H1 (cell line): ENCODE measurements at regions not wholly inside any gene's neighbourhood (a gene's known extent, or its start where the extent isn't known, plus 50 kb on each side); places are given as distances from the start of the nearest gene placed in this dataset.

Experiments
- CTCF ChIA-PET: fragments of 300-600 bp; sonication (Branson Sonifier 250); formaldehyde crosslinking; loops from one replicate; lab custom pipeline; 2021; ENCODE audit not compliant: partially characterized antibody; lab: Charles Lee
- POLR2A ChIA-PET: fragments of 300-600 bp; sonication (Branson Sonifier 250); formaldehyde crosslinking; loops from one replicate; lab custom pipeline; 2021; ENCODE audit warnings: inconsistent platforms; ENCODE audit not compliant: partially characterized antibody; lab: Charles Lee
- DNase-seq, 2 experiments: peaks; one replicate each; pipeline versions ENCODE4 v3.0.0 to v3.0.0-alpha.2; 2010 to 2022; ENCODE audit warnings: low spot score in 2 of 2, low read depth in 1 of 2, mixed read lengths in 1 of 2
- FAIRE-seq: peaks from 2 replicates; lab custom pipeline; 2011; peaks lifted over from hg19 to GRCh38; lab: Jason Lieb, UNC
- H2AFZ ChIP-seq: 2 replicates; pipeline ENCODE4 v1.8.1; 2012; ENCODE audit warnings: low read length, inconsistent platforms
- H2AK5ac ChIP-seq: 2 replicates; pipeline ENCODE4 v1.6.1; 2013; ENCODE audit warnings: low read depth, low read length
- H2BK120ac ChIP-seq: replicated peaks from 2 replicates; pipeline ENCODE3; 2013; ENCODE audit warnings: low read depth, low read length, inconsistent platforms
- H2BK12ac ChIP-seq: 2 replicates; pipeline ENCODE4 v1.6.1; 2013; ENCODE audit warnings: low read depth, low read length
- H2BK15ac ChIP-seq: 2 replicates; pipeline ENCODE4 v1.6.1; 2013; ENCODE audit warnings: low read length
- H2BK20ac ChIP-seq: 2 replicates; pipeline ENCODE4 v1.6.1; 2013; ENCODE audit warnings: low read length
- H2BK5ac ChIP-seq: 2 replicates; pipeline ENCODE4 v1.6.1; 2013; ENCODE audit warnings: low read depth, low read length
- H3K14ac ChIP-seq: 2 replicates; pipeline ENCODE4 v1.6.1; 2013; ENCODE audit warnings: inconsistent platforms; ENCODE audit not compliant: insufficient read length
- H3K18ac ChIP-seq: 2 replicates; pipeline ENCODE4 v1.6.1; 2013; ENCODE audit warnings: low read length; ENCODE audit errors: extremely low read depth
- H3K23ac ChIP-seq: 2 replicates; pipeline ENCODE4 v1.6.1; 2013; ENCODE audit warnings: inconsistent platforms; ENCODE audit not compliant: insufficient read length
- H3K23me2 ChIP-seq: 2 replicates; pipeline ENCODE4 v1.6.1; 2013; ENCODE audit warnings: low read depth, low read length
- H3K27ac ChIP-seq: 2 replicates; pipeline ENCODE4 v1.6.1; 2011; ENCODE audit warnings: low read depth, low read length, inconsistent platforms
- H3K27me3 ChIP-seq, 4 experiments: replicated peaks in 1 of 4; 1 replicate in 1 of 4; 2 replicates in 3 of 4; pipeline versions ENCODE4 v1.6.1 to v1.8.1; 2011 to 2013; ENCODE audit warnings: low read length in 3 of 4, mild to moderate bottlenecking in 3 of 4, inconsistent platforms in 2 of 4, mixed read lengths in 2 of 4, moderate library complexity in 1 of 4; ENCODE audit not compliant: control insufficient read depth in 3 of 4, insufficient read depth in 3 of 4; ENCODE audit errors: extremely low read depth in 1 of 4
- H3K36me3 ChIP-seq, 4 experiments: 2 replicates each; pipeline versions ENCODE4 v1.6.1 to v1.8.1; 2011 to 2013; ENCODE audit warnings: mild to moderate bottlenecking in 4 of 4, low read length in 3 of 4, moderate library complexity in 2 of 4, control low read depth in 1 of 4, inconsistent platforms in 1 of 4; ENCODE audit not compliant: insufficient read depth in 4 of 4, control insufficient read depth in 2 of 4
- H3K4ac ChIP-seq: replicated peaks from 2 replicates; pipeline ENCODE3; 2013; ENCODE audit warnings: low read length, low read depth, mixed read lengths, inconsistent platforms; ENCODE audit not compliant: insufficient read length
- H3K4me1 ChIP-seq, 4 experiments: replicated peaks in 1 of 4; 1 replicate in 1 of 4; 2 replicates in 3 of 4; pipeline versions ENCODE4 v1.6.1 to v1.8.1; 2011 to 2013; ENCODE audit warnings: low read length in 3 of 4, inconsistent platforms in 2 of 4, mixed read lengths in 1 of 4; ENCODE audit not compliant: insufficient read depth in 4 of 4, control insufficient read depth in 3 of 4
- H3K4me2 ChIP-seq, 2 experiments: 2 replicates each; pipeline versions ENCODE4 v1.6.1 to v1.8.1; 2011 to 2013; ENCODE audit warnings: low read depth in 2 of 2, low read length in 2 of 2, control low read depth in 1 of 2, inconsistent platforms in 1 of 2, mild to moderate bottlenecking in 1 of 2; ENCODE audit not compliant: insufficient read depth in 1 of 2
- H3K4me3 ChIP-seq, 4 experiments: fragments of 200-600, 300-600 bp in 1 of 4; sonication (generic), shearing (Covaris generic), sonication (Bioruptor Twin) in 1 of 4; 2 replicates each; pipeline versions ENCODE4 v1.5.1 to v1.8.1; 2011 to 2016; ENCODE audit warnings: low read length in 4 of 4, low read depth in 3 of 4, control low read depth in 2 of 4, inconsistent platforms in 2 of 4, mild to moderate bottlenecking in 2 of 4, mixed read lengths in 1 of 4, moderate library complexity in 1 of 4; ENCODE audit not compliant: insufficient read depth in 2 of 4; ENCODE audit errors: extremely low read depth in 1 of 4
- H3K56ac ChIP-seq: replicated peaks from 2 replicates; pipeline ENCODE3; 2013; ENCODE audit warnings: low read depth, mild to moderate bottlenecking, mixed read lengths, low read length, inconsistent platforms; ENCODE audit not compliant: insufficient read length
- H3K79me1 ChIP-seq: 2 replicates; pipeline ENCODE4 v1.6.1; 2013; ENCODE audit warnings: low read depth, low read length, control low read depth
- H3K79me2 ChIP-seq, 2 experiments: 2 replicates each; pipeline versions ENCODE4 v1.6.1 to v1.8.1; 2012 to 2013; ENCODE audit warnings: low read length in 2 of 2, mild to moderate bottlenecking in 2 of 2, inconsistent platforms in 1 of 2; ENCODE audit not compliant: insufficient read depth in 2 of 2, control insufficient read depth in 1 of 2
- H3K9ac ChIP-seq, 4 experiments: replicated peaks in 1 of 4; 1 replicate in 1 of 4; 2 replicates in 3 of 4; pipeline versions ENCODE4 v1.6.1 to v1.8.1; 2011 to 2013; ENCODE audit warnings: low read depth in 3 of 4, low read length in 3 of 4, control low read depth in 2 of 4, mild to moderate bottlenecking in 2 of 4, moderate library complexity in 2 of 4, inconsistent platforms in 1 of 4; ENCODE audit errors: extremely low read depth in 1 of 4
- H3K9me3 ChIP-seq, 2 experiments: 2 replicates each; pipeline versions ENCODE4 v1.6.1 to v1.8.1; 2012 to 2013; ENCODE audit warnings: mild to moderate bottlenecking in 2 of 2, moderate library complexity in 2 of 2, control low read depth in 1 of 2, inconsistent platforms in 1 of 2, low read depth in 1 of 2, low read length in 1 of 2, mixed read lengths in 1 of 2; ENCODE audit not compliant: insufficient read depth in 2 of 2
- H4K20me1 ChIP-seq, 2 experiments: replicated peaks in 1 of 2; 2 replicates each; pipeline versions ENCODE3 to v1.8.1; 2011 to 2013; ENCODE audit warnings: inconsistent platforms in 2 of 2, low read length in 2 of 2, mild to moderate bottlenecking in 1 of 2; ENCODE audit not compliant: insufficient read depth in 2 of 2, control insufficient read depth in 1 of 2
- H4K5ac ChIP-seq: 2 replicates; pipeline ENCODE4 v1.6.1; 2013; ENCODE audit warnings: low read length, low read depth, mixed read lengths, inconsistent platforms; ENCODE audit not compliant: insufficient read length
- H4K8ac ChIP-seq: 2 replicates; pipeline ENCODE4 v1.8.0; 2013; ENCODE audit warnings: mild to moderate bottlenecking, moderate library complexity, low read length, inconsistent platforms; ENCODE audit not compliant: insufficient read depth; ENCODE audit errors: extremely low read depth
- H4K91ac ChIP-seq: replicated peaks from 2 replicates; pipeline ENCODE3; 2013; ENCODE audit warnings: low read length, mixed read lengths, inconsistent platforms; ENCODE audit not compliant: insufficient read length
- RFX5 ChIP-seq: IDR thresholded peaks from 2 replicates; pipeline ENCODE4 v1.6.1; 2011; ENCODE audit warnings: low read depth, low read length, improper control_type of control experiment, borderline replicate concordance
- WGBS, 2 experiments: shearing (Covaris generic) in 1 of 2; methylation state at CpG; one replicate each; pipeline versions ENCODE4 v1.1.6 to v1.1.7; 2013 to 2015; ENCODE audit warnings: low lambda C conversion rate in 2 of 2, mixed read lengths in 2 of 2, inconsistent platforms in 1 of 2, low coverage in 1 of 2, missing lambda C conversion rate in 1 of 2; ENCODE audit not compliant: insufficient replicate concordance in 2 of 2, insufficient coverage in 1 of 2, insufficient read length in 1 of 2; ENCODE audit errors: extremely low coverage in 1 of 2, missing lambda C conversion rate in 1 of 2; 5-methylcytosine and 5-hydroxymethylcytosine counted together

GRCh38 chr14:101056446-101056845 lies 152.9 kb upstream of the RTL1 start:
- Histone ChIP-seq H3K23me2 (no peaks in the 10 kb centered on the region), H3K18ac (no peak overlapping the region), H3K9me3 (peaks cover 0 to 10% of the 10 kb centered on the region in 2 experiments; a peak in 2 of 4 replicates), H3K14ac (no peak overlapping the region), H4K8ac (no peak overlapping the region), H3K79me2 (no peaks in the 10 kb centered on the region), H4K20me1 (no peaks in the 10 kb centered on the region), H3K79me1 (no peaks in the 10 kb centered on the region), H4K91ac (no peak overlapping the region), H3K4me2 (no peak overlapping the region), H2AFZ (no peak overlapping the region), H2BK20ac (no peak overlapping the region), H3K36me3 (no peaks in the 10 kb centered on the region), H2BK15ac (no peak overlapping the region), H2BK120ac (no peak overlapping the region), H3K4me3 (no peak overlapping the region), H3K23ac (no peak overlapping the region), H3K4ac (no peak overlapping the region), H2BK12ac (no peak overlapping the region), H4K5ac (no peak overlapping the region), H3K9ac (no peak overlapping the region), H3K27me3 (peaks cover 0 to 2% (median 0%) of the 10 kb centered on the region in 4 experiments; a peak in 2 of 7 replicates), H3K27ac (no peak overlapping the region), H3K56ac (no peak overlapping the region), H2BK5ac (no peak overlapping the region), H2AK5ac (no peak overlapping the region), H3K4me1 (no peaks in the 10 kb centered on the region)
- WGBS, 2 experiments, result 81% methylated on average over 2 of the region's 2 CpGs; no CpG with 5 or more reads in 1 of the 2 experiments
- POLR2A ChIA-PET, result no interaction called here
- CTCF ChIA-PET, result no interaction called here
- FAIRE-seq (no peak), DNase-seq (no peak)
- TF ChIP-seq RFX5, result no peak
